G401 (cell line): ENCODE measurements at regions not wholly inside any gene's neighbourhood (a gene's known extent, or its start where the extent isn't known, plus 50 kb on each side); places are given as distances from the start of the nearest gene placed in this dataset.

Experiments used
- DNase-seq: peaks from one replicate; pipeline ENCODE4 v3.0.0-alpha.2; 2015; ENCODE audit warnings: low spot score
- in situ Hi-C: cut with HindIII; loops from 2 replicates; pipeline ENCODE4 v1.10.0; 2016; ENCODE audit warnings: low sequenced_read_pairs, mixed read lengths

DNA sequence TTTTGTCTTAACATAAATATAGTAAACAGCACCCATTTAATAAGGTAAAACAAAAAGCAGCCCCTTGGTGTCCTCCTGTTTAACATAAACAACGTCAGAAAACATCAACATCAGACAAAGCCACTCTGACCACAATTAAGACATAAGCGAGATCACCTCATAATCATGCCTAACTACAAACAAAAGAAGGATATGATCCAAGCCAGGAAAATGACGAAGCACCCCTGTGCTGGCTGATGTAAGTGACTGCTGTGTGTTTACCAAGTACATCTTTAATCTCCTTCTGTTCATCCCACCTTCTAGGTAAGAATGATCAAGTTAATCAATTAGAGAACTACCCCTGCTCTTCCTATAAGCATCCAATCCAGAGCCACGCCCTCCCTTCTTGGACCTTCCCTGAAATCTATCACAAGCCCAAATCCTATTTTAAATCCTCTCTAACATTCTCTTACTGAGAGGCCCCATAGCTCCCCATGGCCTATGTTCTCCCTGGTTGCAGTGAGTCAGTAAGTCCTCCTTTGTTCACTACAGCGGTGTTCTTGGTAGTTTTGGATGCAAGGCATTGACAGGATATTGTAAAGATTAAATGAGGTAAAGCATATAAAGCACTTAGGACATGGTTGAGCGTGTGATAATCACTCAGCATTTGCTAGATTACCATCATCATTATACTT is 424.2 kb downstream of the TSN start:
- in situ Hi-C loops: no loop called here

DNA sequence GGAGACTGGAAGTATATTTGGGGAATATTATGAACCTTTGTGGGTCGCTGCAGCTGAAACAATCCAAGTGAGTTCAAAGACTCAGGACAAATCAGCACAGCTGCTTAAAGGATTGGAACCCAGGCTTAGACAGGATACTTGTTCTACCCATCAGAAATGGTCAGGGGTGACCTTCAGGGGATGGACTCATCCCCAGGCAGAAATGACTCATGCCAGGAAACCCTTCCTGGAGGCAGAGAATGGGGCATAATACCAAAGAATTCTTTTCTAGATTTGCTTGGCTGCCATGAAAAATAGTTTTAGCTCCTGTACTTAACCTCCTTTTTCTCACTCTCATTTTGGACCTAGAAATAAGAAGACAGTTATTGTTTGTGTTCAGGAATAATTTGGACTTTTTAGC is 425.5 kb downstream of the TSN start:
- in situ Hi-C loops: no loop called here
- no peak for DNase-seq

More for the DNA sequence above, 424.2 kb downstream of the TSN start:
- no peak for DNase-seq

DNA sequence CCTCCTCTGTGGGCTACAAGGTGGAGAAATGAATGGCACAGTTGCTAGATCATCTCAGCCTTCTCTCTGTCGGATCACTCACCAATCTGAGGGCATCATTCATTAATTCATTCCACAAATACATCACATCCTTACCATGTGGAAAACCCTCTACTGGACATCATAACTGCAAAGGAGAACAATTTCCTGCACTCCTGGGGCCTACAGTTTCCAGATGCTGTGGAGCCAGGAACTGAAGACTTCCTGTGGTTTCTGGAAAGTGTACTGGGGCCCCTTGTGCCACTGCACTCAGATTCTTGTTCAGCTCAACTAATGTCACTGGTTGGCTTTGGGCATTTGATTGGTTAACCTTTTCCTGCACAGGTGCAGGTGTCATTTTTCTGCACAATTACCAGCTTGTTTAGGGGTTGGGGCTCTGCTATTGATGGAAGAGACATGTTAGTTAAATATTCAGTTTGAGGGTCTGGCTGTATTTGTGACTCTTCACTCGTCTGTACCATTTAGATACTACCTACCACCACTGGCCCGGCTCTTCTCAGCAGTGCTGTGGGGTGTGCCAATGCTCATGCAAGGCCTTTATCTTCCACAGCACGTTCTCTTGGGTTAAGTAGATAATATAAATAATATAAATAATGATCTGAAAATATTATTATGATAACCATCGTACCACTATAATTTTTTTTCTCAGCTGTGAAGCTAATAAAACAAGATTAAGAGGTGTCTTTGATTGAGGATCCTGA is 427.3 kb downstream of the TSN start:
- DNase-seq: no peak
- in situ Hi-C loops: no loop called here

DNA sequence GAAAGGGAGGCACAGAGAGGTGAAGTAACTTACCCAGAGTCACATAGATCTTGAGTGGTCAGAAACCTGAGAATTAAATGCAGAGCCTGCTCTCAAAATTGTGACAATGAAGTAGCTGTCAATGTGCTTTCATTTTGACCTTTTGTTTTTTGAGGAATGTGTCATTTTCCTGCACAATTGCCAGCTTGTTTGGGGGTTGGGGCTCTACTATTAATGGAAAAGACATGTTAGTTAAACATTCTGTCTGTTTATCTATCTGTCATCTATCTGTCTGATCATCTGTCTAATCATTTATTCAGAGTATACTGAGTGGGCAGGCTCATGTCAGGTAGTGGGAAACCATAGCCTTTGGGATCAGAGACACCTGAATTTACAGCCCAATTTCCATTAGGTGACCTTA is 428.4 kb downstream of the TSN start:
- no peak for DNase-seq
- in situ Hi-C loops: no loop called here

DNA sequence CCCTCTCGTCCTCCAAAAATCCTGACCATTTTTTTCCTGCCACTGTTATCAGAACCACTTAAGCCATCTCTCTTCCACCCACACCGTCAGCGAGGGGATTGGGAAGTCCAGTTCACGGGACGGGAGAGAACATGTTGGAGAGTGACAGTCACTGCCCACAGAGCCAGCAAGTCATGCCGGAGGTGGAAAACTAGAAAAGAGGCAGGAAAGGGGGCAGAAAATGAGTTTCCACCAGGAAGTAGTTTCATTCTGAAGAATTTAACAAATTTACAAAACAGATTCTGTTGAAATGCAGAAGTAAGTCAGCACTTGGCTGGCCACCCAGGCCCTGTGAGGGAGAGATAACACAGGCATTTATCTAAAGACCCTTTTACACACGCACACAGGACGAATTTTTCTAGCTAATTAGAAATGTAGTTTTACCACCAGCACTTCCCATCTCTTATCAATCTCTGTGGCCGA is 431.3 kb downstream of the TSN start:
- no peak for DNase-seq
- in situ Hi-C loops: no loop called here

DNA sequence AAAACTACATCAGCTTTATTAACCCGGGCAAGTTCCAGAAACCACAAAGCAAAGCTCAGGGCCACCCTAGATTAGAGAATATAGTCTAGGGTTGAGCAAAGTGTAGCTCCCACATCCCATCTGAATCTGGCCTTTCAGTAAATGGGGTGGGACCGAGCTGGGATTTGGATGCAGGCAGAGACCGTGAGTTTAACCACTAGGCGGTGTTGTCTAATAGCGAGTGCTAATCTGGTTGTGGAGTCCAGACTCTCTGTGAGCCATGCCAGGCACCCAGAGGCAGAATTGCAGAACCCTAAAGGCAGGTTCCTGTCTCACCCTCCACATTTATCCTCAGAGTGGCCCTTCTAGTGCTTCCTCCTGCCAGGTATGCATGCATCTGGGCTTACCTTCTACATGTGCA is 435.9 kb downstream of the TSN start:
- in situ Hi-C loops: no loop called here
- peak; percentile 2 for DNase-seq

DNA sequence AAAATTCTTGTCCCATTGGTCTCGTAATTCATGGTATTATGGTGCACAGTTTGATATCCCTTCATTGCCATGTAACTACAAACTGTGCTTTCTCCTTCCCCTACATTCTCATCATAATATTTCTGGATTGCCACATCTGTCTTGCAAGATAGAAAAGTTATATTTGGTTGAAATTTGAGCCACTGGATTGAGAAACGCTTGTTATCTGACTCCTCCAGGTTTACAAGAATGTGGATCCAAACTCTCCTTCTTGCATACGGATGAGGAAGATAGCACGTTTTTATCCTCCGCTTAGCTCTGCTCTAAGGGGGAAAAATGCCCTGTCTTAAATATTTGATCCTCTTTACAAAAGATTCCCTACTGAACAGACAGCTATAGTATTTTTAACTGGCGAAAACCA is 438.2 kb downstream of the TSN start:
- in situ Hi-C loops: no loop called here
- DNase-seq: no peak

DNA sequence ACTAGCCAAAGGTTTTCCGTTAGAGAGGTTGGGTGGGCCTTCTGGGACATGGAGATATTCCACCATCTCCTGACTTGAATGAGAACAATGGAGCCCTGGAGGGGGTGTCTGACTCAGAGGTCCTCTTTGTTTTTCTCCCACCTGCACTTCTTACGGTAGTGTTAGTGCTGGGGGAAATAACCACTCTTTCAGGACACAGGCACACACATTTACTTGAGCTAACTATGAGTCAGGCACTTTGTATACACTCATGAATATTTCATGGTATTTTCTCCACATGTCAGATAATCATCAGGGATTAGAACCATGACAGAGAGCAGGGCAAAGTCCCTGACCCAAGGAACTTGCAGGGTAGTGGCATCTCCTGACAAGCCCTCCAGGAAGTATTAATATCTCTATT is 439.1 kb downstream of the TSN start:
- no peak for DNase-seq
- in situ Hi-C loops: no loop called here

DNA sequence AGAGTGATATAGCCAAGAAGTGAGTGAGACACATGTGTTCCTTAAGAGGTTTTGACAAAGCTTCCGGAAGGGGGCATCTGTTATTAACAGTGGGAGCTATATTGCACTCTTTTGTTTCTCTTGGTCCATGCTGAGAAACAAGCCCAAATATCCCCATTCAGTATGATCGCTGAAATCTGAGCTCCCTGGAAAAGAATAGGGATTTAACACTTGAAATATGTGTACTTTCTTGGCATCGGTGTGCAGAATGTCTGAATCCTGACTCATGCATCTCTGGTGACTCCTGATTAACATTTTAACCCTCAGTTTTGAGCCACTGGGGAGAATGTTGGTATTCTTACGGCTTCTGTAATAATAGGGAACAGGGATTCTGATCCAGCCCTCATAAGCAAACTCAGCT is 448.1 kb downstream of the TSN start:
- in situ Hi-C loops: no loop called here
- no peak for DNase-seq

DNA sequence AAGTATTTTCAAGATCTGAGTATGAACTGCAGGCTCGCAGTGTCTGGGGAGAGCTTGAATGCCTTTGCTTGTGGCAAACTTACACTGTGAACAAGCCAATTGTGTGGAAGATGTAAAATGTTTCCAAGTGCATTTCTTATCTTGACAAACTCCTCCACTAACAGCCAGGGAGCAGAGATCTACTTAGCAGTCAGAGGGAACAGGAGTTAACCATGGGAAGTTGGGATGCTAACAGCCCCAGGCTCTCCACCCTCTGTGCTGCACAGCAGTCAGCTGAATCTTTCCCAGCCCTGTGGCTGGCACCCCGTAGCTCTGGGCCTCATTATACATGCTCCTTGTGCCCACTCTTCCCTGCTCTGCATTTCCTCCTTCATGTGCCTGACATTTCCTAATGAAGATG is 450.2 kb downstream of the TSN start:
- in situ Hi-C loops: no loop called here
- DNase-seq: no peak

DNA sequence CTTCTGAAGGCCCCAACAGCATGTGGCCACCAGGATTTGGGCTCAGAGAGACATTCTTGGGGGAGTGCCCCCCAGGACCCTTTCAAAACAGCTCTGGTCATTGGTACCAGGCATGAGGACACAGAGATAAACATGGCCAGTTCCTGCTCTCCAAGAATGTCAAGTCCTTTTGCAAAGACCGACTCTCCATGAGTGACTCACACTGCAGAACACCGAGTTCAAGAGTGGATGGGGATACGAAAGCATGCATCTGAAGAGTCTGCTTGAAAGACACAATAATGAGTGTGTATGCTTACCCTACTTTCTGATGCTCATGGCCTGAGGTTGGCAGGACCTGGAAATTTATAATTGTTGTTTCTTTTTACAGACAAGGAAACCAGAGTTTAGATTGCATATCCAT is 450.6 kb downstream of the TSN start:
- no peak for DNase-seq
- in situ Hi-C loops: no loop called here

DNA sequence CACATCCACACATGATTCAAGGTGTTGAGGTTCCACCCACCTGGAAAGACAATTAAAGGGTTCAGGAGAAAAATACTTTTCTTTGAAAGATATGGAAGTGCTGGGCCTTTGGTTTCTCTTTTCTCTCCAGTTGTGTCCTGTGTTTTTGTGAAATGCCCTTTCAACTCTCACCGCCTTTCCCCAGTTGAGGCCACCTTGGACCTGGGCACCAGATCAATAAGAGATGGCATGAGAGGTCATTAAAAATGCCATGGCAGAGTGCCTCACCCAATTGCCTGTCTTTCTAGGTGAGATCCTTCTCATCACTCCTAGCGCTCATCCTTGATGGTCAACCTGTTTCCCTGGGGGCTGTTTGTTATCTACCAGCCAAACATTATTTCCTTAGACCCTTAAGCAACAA is 453.9 kb downstream of the TSN start:
- DNase-seq: no peak
- in situ Hi-C loops: no loop called here

DNA sequence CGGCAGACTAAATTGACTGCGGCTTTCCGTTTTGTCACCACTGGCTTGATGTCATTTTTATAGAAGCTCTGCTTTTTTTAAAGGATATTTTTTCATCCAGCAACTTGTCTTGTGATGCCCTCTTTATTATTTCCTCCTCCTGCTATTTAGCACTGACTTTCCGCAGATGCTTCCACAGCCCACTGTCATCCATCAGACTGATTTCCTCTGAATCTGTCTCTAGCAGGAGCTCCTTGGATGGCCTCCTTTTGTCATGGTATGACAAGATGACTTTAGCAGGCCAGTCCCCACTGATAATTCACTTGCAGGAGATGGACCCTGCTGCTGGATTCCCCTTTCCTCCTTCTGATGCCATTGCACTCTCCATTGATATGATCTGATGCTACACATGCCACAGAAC is 454.6 kb downstream of the TSN start:
- in situ Hi-C loops: no loop called here
- DNase-seq: no peak

DNA sequence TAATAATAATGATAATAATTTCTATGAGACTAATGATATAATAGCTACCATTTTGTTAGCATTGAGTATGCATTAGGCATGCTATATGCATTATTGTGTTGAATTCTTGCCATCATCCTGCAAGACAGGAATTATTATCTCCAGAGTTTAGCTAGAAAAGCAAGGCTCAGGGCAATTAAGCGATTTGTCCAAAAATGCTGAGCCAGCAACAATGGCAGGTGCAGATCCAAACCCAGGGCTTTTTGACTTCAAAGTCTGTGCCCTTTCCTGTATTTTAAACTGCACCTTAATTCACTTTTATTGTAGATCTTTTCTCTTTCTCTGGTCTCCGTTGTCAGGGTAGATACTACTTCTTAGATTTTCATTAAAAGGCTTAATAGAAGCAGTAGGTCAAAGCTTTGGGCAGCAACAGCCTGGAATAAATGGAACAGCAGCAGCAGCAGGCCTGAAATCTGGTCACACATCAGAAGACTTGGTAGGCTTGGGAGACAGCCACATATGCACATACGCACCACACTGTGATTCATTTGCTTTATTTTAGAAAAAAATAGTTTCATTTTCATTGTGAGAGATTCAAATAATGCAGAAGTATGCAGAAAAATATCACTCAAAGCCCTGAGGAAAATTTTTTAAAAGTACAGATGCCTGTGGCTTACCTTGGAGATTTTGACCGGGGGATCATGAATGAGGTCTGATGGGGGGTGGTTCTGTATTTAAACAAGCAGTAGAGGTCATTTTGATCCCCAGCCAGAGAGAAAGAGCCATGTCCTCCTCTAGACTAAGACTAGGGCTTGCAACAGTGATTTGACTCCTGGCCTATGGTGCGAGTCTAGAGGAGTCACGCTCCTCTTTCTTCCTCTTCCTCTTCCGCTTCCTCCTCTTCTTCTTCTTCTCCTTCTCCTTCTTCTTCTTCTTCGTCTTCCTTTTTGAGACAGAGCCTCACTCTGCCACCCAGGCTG is 455.7 kb downstream of the TSN start:
- DNase-seq: no peak
- in situ Hi-C loops: no loop called here

DNA sequence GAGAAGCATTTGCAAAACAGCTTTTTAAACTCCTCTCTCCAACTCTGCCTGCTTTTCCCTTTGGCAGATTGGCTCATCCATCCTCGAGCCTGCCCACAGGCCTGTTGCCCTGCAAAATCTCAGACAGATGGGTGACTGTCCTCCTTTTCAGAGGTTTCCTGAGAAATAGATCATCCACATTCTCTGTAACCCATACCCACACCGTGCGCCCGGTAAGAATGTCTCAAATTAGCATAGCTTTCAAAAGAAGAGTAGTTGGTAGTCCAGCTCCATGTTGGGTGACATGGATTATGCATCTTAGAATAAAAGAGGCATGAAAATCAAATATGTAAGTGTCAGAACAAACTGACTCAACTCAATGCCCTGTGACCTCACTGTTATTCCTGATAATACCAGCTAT is 457.9 kb downstream of the TSN start:
- DNase-seq: no peak
- in situ Hi-C loops: no loop called here

DNA sequence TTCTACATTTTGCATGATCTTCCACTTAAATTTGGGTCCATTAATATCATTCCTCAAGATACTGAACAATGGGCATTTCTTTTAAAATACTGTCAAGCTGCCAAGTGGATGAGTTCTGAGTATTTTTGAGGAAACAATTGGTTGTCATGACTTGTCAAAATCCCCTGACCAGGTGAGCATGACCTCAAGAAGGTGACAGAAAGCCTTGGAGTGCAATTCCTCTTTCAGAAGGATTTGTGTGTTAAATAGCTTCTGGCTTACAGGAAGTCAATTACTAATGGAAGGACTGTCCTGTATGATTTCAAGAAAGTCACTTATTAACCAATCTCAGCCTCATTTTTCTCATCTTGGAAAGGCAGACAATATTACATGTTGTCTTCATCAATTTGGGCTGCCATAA is 460.6 kb downstream of the TSN start:
- no peak for DNase-seq
- in situ Hi-C loops: no loop called here

DNA sequence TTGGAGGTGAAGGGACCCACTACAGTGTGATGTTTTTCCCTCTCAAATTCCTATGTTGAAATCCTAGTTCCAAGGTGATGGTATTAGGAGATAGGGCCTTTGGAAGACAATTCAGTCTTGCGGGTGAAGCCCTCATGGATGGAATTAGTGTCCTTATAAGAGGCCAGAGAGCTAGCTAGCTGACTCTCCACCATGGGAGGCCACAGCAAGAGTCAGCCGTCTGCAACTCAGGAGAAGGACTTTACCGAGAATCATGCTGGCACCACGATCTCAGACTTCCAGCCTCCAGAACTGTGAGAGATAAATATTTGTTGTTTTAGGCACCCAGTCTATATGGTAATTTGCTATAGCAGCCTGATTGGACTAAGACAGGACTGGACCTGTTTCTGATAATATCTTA is 461.4 kb downstream of the TSN start:
- in situ Hi-C loops: no loop called here
- no peak for DNase-seq

DNA sequence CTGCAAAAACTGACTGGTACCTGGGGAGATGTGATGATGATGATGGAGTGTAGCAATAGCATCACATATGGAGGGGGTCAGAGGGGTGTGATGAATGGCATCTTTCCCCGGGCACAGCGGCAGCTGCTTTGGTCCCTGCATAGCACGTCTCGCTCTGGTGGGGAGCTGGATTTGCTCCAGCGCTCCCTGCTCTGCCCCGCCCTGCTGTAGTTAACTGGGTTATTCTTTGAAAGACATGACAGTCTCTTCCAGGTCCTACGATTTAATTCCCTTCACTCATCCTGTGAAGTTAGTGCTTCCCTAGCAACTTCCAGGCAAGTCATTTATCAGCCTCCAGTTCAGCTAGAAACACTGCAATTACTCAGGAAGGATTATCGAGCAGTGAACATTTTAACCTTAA is 463.1 kb downstream of the TSN start:
- DNase-seq: no peak
- in situ Hi-C loops: no loop called here

DNA sequence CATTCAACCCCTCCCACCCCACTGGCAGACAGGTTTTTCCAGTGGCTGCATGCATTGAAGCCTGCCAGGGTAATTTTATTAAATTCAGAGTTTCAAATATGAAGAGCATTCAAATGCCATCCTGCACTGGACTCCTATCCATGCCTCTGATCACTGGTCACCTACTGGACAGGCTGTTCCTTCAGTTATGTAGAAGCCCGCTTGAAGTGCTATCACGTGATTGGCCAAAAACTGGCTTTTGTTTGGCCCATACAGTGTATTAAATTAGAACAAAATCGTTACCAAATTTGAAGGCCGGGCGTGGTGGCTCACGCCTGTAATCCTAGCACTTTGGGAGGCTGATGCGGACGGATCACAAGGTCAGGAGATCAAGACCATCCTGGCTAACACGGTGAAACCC is 464.1 kb downstream of the TSN start:
- DNase-seq: no peak
- in situ Hi-C loops: no loop called here

DNA sequence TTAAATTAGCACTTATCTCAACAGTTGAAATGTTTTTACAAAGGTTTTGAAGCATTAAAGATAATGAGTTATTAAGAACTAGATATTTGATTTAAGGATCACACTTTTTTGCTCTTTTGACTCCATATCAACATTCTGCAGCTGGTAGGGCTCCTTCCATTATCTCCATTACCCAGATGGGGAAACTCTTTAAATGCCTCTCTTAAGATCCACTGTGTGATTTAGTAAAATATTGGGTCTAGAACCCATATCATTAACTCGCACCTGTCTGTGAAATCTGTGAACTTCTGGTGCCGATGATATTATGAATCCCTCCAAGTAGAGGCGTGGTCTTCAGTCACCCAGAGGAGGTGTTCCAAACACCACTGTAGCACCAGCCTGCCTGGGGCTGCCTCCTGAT is 466.2 kb downstream of the TSN start:
- in situ Hi-C loops: no loop called here
- no peak for DNase-seq
